NCI-H524 (cell line): ENCODE measurements at regions not wholly inside any gene's neighbourhood (a gene's known extent, or its start where the extent isn't known, plus 50 kb on each side); places are given as distances from the start of the nearest gene placed in this dataset.
A peak's percentile ranks its signal among the peaks of the same experiment; 100 is the strongest.
"Not testable (repeated sequence)": the region's sequence is repeated elsewhere in the genome, so short reads cannot be mapped to it uniquely, and the experiment has no call there.

Experiments
- DNase-seq, 2 experiments: peaks; one replicate each; lab custom pipeline; 2025; lab: John Stamatoyannopoulos, UW

DNA sequence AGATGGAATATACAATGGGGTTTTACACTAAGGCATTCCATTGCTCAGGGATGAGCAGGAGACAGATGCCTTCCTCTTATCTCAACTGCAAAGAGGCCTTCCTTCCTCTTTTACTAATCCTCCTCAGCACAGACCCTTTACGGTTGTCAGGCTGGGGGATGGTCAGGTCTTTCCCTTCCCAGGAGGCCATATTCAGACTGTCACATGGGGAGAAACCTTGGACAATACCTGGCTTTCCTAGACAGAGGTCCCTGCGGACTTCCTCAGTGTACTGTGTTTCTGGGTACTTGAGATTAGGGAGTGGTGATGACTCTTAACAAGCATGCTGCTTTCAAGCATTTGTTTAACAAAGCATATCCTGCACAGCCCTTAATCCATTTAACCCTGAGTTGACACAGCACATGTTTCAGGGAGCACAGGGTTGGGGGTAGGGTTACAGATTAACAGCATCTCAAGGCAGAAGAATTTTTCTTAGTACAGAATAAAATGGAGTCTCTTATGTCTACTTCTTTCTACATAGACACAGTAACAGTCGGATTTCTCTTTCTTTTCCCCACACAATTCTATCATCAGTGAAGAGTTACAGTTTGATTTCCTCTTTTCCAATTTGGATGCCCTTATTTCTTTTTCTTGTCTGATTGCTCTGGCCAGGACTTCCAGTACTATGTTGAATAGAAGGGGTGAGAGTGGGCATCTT, 737.1 kb downstream of the TRHDE start:
- DNase-seq = peak; percentile 74 to 90

DNA sequence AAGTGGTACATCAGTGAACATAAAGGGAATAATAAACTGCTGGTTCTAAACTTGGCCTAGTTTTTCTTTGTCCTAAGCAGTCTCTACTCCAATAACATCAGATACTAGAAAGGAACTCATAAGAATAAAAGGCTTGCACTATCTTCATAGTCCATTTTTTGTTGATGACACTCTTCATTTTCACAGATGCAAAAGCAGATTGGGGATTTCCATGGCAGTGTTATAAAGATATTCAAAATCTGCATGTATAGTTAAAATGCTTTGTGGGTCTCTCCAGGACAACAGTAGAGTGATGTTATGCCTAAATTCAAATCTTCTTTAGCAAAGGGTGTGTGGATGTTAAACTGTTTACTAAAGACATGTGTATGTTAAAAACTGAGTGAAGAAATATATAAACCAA, 745.8 kb downstream of the TRHDE start:
- no peak for DNase-seq

DNA sequence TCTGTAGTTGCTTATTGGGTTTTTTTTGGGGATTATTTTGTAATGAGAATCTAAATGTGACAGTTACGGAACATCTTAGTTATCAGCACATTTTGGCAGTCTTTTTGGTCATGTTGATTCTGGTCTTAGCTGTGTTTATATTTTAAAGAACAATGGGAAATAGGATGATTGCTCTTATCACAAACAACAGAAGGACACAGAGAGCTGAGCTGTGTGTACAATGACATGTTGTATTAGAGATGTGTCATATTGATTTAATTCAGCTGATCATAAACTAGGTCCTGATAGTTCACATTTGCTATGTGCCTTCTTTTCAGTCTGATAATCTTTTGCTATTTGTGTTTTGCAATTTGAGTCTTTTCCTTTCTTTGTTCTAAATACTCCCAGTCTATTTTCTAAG, 781.7 kb downstream of the TRHDE start:
- no peak for DNase-seq

DNA sequence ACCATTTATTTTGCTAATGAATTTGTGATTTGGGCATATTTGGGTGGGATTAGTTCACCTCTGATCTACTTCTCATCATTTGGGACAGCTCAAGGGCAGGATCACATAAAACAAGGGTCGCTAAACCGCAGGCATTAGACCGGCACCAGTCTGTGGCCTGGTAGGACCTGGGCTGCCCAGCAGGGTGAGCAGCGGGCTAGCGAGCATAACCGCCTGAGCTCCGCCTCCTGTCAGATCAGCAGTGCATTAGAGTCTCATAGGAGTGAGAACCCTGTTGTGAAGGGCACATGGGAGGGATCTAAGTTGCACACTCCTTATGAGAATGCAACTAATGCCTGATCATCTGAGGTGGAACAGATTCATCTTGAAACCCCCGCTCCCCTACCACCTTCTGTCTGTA, 785.3 kb downstream of the TRHDE start:
- no peak for DNase-seq

DNA sequence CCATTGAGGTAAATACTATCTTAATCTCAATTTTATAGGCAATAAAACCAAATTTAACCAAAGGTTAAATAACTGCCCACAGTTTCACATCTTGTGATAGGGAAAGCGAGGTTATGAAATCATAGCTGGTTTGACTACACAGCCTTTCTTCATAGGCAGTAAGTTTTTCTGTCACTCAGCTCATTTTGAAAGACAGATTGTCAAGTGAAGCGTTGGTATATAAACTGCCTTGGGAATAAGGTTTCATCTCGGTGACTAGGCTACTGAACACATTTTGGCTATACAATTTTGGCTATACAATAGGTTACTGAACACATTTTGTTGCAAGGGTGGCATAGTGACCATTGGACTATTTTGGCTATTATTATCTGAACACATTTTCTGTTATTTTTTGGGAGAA, 793.7 kb downstream of the TRHDE start:
- no peak for DNase-seq

- no peak for DNase-seq
Observed at GRCh38 chr12:73067616-73068015, 795.4 kb downstream of the TRHDE start.

GRCh38 chr12:73072214-73072613, 800.0 kb downstream of the TRHDE start:
- no peak for DNase-seq

- no peak for DNase-seq
Observed at GRCh38 chr12:73076760-73077159, 804.6 kb downstream of the TRHDE start.

DNA sequence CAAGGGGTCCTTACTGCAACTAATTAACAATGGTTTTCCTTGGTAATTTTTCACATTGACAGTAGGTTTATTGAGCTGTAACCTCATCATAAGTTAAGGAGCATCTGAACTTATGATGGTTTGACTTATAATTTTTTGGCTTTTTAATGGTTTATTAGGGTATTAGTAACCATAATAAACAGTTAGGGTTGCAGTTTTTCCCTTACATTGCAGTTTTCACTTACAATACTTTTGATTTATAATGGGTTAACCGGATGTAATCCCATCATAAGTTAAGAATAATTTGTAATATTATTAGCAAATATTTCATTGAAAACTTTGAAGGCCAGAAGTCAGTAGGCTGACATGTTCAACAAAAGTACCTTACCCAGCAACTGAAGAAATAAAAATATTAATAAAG, 811.6 kb downstream of the TRHDE start:
- DNase-seq = no peak

DNA sequence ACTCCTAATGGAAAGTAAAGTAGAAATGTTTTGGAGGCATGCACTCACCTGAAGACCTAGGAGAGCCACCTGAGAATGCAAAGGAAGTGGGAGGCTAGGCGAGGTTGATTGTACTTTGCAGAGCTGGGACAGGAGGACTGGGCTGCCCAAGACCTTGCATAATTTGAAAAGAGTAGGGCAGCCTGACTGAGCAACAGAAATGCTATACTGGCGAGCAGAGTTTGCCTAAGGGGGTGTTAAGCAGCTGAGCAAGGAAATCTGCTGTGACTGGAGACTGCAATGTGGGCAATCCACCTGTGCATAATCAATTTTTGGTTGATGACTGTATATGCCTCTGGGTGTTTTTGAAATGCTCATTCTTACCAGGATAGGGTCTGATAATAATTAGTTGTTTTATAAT, 834.1 kb downstream of the TRHDE start:
- DNase-seq = no peak

GRCh38 chr12:73106896-73107295, 834.7 kb downstream of the TRHDE start:
- no peak for DNase-seq

GRCh38 chr12:73110816-73111215, 838.6 kb downstream of the TRHDE start:
- DNase-seq = no peak

- no peak for DNase-seq
Observed at GRCh38 chr12:73112035-73112816, 840.1 kb downstream of the TRHDE start.

DNA sequence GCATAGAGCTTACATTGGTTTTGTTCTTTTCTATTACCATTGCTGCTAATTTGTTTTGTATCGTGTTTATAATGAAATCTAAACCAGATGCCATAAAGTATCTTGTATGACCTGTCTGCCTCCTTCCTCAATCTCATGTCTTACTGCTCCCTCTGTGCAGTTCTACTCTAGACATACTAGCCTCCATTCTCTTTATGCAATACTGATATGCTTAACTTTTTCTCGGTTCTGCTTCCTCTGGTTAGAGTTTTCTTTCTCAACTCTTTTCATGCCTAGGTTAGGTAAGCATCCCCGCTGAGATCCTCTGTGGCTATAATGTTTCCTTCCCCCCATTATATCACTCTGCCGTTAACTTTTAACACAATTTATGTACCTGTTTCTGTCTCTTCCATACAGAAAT, 852.3 kb downstream of the TRHDE start:
- DNase-seq = no peak

GRCh38 chr12:73125148-73125547, 853.0 kb downstream of the TRHDE start:
- no peak for DNase-seq

DNA sequence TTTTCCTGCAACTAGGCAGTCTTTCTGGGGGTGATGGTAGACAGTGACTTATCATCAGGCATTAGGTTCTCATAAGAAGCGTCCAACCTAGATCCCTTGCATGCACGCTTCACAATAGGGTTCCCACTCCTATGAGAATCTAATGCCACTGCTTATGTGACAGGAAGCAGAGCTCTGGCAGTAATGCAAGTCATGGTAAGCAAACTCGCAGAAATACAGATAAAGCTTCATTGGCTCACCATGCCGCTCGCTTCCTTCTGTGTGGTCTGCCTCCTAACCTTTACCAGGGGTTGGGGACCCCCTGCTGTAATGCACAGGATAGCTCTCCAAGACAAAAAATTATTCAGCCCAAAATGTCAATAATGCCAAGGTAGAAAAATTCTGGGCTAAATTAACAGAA, 864.2 kb downstream of the TRHDE start:
- DNase-seq = no peak

- not testable (repeated sequence) for DNase-seq
Observed at GRCh38 chr12:73139642-73140041, 867.5 kb downstream of the TRHDE start.

DNA sequence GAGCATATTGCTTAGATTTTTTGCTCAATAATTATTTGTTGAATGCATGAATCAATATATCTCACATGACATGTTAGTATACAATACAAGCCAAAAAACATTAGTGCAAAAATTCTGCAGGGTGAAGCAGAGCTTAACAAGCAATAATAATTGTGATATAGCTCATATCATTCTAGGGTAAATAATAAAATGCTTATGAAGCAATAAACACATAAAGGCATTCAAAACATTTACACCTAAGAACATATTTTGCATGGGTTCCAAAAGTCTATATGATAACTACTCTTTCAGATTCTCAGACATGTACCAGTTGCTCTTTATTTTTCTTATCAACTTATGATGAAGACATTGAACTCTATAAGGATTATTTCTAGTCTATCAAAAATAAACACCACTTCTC, 886.2 kb downstream of the TRHDE start:
- no peak for DNase-seq

DNA sequence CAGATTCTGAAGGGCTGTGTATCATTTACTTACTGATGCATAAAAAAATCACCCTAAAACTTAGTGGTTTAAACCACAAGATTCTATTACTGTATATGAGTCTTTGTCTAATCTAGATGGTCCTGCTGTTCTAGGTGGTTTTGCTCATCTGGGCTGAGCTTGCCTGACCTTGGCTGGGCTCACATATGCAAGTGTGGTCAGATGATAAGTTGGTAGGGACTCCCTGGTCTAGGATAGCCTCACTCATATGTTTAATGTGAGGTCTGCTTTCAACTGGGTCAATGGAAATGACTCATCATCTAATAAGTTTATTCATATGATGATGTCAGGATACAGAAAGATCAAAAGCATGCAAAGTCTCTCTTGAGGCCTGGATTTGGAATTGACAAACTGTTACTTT, 887.8 kb downstream of the TRHDE start:
- DNase-seq = no peak

GRCh38 chr12:73161970-73162369, 889.8 kb downstream of the TRHDE start:
- no peak for DNase-seq

DNA sequence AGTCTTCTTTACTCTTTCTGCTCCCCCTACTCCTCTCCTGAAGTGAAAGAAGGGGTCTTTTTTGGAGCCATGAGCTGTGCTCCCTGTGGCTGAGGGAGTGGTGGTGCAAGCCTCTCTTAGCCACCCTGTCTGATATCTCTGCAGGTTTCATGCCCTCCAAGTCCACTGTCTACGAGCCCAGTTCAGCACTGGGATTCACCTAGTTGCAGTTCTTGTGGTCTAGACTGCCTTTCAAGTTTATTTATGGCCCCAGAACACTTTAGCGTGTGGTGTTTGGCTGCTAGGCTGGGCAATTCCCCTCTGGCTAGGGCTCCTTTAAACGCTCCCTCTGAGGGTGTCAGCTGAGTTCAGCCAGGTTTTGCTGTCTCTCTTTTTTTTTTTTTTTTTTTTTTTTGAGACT, 908.6 kb downstream of the TRHDE start:
- DNase-seq = no peak

DNA sequence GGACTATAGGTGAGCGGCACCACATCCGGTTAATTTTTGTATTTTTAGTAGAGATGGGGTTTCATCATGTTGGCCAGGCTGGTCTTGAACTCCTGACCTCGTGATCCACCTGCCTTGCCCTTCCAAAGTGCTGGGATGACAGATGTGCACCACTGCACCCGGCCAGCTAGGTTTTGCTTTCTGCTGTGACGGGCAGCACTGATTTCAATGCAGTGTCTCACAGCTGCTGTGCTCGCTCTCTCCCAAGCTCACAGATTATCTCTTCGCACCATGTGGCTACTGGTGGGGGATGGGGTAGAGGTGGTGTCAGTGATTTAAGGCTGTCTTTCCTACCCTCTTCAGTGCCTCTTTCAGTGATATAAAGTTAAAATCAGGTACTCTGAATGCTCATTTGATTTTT, 909.1 kb downstream of the TRHDE start:
- peak; percentile 54 to 76 for DNase-seq

GRCh38 chr12:73185403-73185802, 913.2 kb downstream of the TRHDE start:
- no peak for DNase-seq

DNA sequence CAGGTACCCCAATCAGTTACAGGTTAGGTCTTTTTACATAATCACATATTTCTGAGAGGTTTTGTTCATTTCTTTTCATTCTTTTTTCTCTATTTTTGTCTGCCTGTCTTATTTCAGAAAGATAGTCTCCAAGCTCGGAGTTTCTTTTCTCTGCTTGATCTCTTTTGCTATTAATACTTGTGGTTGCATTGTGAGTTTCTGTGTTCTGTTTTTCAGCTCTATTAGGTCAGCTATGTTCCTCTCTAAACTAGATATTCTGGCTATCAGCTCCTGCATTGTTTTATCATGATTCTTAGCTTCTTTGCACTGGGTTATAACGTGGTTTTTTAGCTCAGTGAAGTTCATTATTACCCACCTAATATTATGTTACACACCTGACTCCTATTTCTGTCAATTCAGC, 914.1 kb downstream of the TRHDE start:
- DNase-seq = no peak
